ENCODE measurements at regions not wholly inside any gene's neighbourhood (a gene's known extent, or its start where the extent isn't known, plus 50 kb on each side); places are given as distances from the start of the nearest gene placed in this dataset.

GRCh38 chr12:5308216-5308615 lies 123.7 kb upstream of the NTF3 start (continued):
- no peak for TF ChIP-seq NKRF (conservative IDR thresholded peaks at IDR 0.05)
- TF ChIP-seq CEBPB (IDR thresholded peaks at IDR 0.05; ENCODE audit: borderline replicate concordance in 1 of 2, low read depth in 2 of 2, low read length in 2 of 2): no peak
- no peak for TF ChIP-seq IRF3 (IDR thresholded peaks at IDR 0.05)
- TF ChIP-seq PAX5 (IDR thresholded peaks at IDR 0.05; ENCODE audit: borderline replicate concordance, low read depth, low read length): no peak
- no peak for TF ChIP-seq BMI1 (IDR thresholded peaks at IDR 0.05; ENCODE audit: borderline replicate concordance)
- TF ChIP-seq SRF (IDR thresholded peaks at IDR 0.05; ENCODE audit: low read depth in 2 of 2, low read length in 2 of 2): no peak
- TF ChIP-seq EED (IDR thresholded peaks at IDR 0.05; ENCODE audit: low read depth): no peak
- no peak for TF ChIP-seq HDAC2 (IDR thresholded peaks at IDR 0.05)
- TF ChIP-seq PKNOX1 (IDR thresholded peaks at IDR 0.05): no peak
- no peak for TF ChIP-seq ZBTB4 (CRISPR knock-in tag; IDR thresholded peaks at IDR 0.05)
- TF ChIP-seq ZBTB33 (IDR thresholded peaks at IDR 0.05): no peak
- no peak for TF ChIP-seq SIX5 (IDR thresholded peaks at IDR 0.05; ENCODE audit: low read depth, low read length, severe bottlenecking)
- TF ChIP-seq MTA3 (IDR thresholded peaks at IDR 0.05; ENCODE audit: borderline replicate concordance, low read length): no peak

All from GM12878 (cell line).